ENCODE measurements at regions not wholly inside any gene's neighbourhood (a gene's known extent, or its start where the extent isn't known, plus 50 kb on each side); places are given as distances from the start of the nearest gene placed in this dataset.

- H3K4me3 ChIP-seq (ENCODE audit: low read depth, low read length), result no peak overlapping the region
- DNase-seq (ENCODE audit: low read depth), result peak; percentile 72
- TF ChIP-seq CTCF (IDR thresholded peaks at IDR 0.05; ENCODE audit: insufficient read depth, low read depth, low read length), result no peak
These were observed 89.0 kb upstream of the RBMS1 start for GRCh38 chr2:160582490-160583145.

GRCh38 chr2:160583146-160583535 lies 89.5 kb upstream of the RBMS1 start:
- DNase-seq (ENCODE audit: low read depth), result no peak
- H3K4me3 ChIP-seq (ENCODE audit: low read depth, low read length), result no peak overlapping the region
- TF ChIP-seq CTCF (IDR thresholded peaks at IDR 0.05; ENCODE audit: insufficient read depth, low read depth, low read length), result no peak

- TF ChIP-seq CTCF (IDR thresholded peaks at IDR 0.05; ENCODE audit: insufficient read depth, low read depth, low read length), result no peak
- DNase-seq (ENCODE audit: low read depth), result no peak
- no peak overlapping the region for H3K4me3 ChIP-seq (ENCODE audit: low read depth, low read length)
These were observed 90.4 kb upstream of the RBMS1 start for GRCh38 chr2:160583813-160584537.

GRCh38 chr2:160584972-160585494 lies 91.4 kb upstream of the RBMS1 start:
- no peak overlapping the region for H3K4me3 ChIP-seq (ENCODE audit: low read depth, low read length)
- TF ChIP-seq CTCF (IDR thresholded peaks at IDR 0.05; ENCODE audit: insufficient read depth, low read depth, low read length), result no peak
- no peak for DNase-seq (ENCODE audit: low read depth)

- no peak for TF ChIP-seq CTCF (IDR thresholded peaks at IDR 0.05; ENCODE audit: insufficient read depth, low read depth, low read length)
- no peak for DNase-seq (ENCODE audit: low read depth)
- H3K4me3 ChIP-seq (ENCODE audit: low read depth, low read length), result no peak overlapping the region
These were observed 97.1 kb upstream of the RBMS1 start for GRCh38 chr2:160590664-160591063.

GRCh38 chr2:160592401-160592800 lies 98.8 kb upstream of the RBMS1 start:
- DNase-seq (ENCODE audit: low read depth), result peak; percentile 71
- TF ChIP-seq CTCF (IDR thresholded peaks at IDR 0.05; ENCODE audit: insufficient read depth, low read depth, low read length), result no peak
- H3K4me3 ChIP-seq (ENCODE audit: low read depth, low read length), result no peak overlapping the region
